ENCODE measurements at regions not wholly inside any gene's neighbourhood (a gene's known extent, or its start where the extent isn't known, plus 50 kb on each side); places are given as distances from the start of the nearest gene placed in this dataset.

- TF ChIP-seq POLR2A (IDR thresholded peaks at IDR 0.05) = no peak
- no peak for TF ChIP-seq CTCF (IDR thresholded peaks at IDR 0.05)
- no peak for TF ChIP-seq EP300 (IDR thresholded peaks at IDR 0.05)
Observed at GRCh38 chr10:120005207-120006201, 113.0 kb downstream of the SEC23IP start.
